Activated CD4-positive, CD25-positive, alpha-beta regulatory T cell treated with anti-CD3 and anti-CD28 coated beads, Interleukin-2, amount 50 U/mL, for 16 hours (primary cell): ENCODE measurements at regions not wholly inside any gene's neighbourhood (a gene's known extent, or its start where the extent isn't known, plus 50 kb on each side); places are given as distances from the start of the nearest gene placed in this dataset.

Experiments
- DNase-seq: peaks from one replicate; pipeline ENCODE4 v3.0.0-alpha.2; 2020; ENCODE audit warnings: low read depth, low spot score

DNA sequence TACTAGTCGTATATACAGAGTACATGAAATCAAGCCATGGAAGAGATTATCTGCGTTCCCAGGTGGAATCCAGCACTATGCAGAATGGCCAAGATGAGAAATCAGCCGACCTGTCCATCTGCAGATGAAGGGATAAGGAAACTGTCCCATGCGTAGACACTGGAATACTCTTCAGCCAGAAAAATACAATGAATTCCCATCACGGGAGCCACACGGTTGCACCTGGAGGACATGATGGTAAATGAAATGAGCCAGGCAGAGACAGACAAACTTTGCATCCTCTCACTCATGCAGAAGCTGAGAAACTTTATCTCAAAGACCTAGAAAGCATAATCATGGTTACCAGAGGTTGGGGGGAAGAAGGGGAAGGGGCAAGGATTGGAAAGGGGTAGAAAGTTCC lies 111.9 kb upstream of the TOP3B start:
- no peak for DNase-seq

DNA sequence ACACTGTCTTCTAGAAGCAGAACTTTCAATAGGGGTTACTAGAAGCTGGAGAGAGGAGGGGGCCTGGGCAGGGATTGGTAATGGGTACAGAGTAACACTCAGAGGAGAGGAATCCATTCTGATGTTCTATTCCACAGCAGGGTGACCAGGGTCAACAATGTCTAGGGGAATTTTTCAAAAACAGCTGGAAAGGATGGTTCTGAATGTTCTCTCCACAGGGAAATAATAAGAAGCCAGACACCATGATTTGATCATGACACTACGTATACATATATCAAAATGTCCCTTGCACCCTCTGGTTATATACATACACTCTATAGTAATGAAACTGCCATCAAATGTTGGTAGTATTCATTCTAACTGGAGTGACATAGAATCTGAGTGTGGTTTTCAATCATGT lies 111.2 kb upstream of the TOP3B start:
- DNase-seq, result no peak

DNA sequence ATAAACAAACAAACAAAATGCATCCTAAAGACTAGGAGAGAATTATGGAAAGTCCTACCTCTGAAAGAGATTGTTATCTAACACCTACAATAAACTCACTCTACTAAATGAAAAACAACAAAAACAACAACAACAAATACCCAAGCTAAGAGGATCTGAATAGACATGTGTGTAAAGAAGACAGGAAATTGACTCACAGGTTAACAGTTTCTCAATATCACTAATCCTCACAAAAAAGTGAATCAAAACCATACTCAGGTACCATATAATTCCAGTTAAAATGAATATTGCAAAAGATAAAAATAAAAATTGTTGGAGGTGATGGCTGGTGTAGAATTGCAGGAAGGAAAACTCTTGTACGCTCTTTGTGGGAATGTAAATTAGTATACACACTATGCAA lies 110.4 kb upstream of the TOP3B start:
- DNase-seq, result no peak

DNA sequence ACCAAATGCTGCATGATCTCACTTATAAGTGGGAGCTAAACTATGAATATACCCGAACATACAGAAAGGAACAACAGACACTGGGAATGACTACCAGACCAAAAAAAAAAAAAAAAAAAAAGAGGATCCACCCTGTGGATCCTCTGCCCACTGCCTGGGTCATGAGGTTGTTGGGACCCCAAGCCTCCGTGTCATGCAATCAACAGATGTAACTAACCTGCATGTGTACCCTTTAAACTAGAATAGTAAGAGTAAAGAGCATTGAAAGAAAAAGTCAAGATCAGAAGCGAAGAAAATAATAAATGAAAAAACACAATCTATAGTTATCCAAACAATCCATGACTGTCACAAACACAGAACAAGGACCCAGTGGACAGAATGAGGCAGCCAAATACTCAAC lies 109.5 kb upstream of the TOP3B start:
- DNase-seq, result no peak

DNA sequence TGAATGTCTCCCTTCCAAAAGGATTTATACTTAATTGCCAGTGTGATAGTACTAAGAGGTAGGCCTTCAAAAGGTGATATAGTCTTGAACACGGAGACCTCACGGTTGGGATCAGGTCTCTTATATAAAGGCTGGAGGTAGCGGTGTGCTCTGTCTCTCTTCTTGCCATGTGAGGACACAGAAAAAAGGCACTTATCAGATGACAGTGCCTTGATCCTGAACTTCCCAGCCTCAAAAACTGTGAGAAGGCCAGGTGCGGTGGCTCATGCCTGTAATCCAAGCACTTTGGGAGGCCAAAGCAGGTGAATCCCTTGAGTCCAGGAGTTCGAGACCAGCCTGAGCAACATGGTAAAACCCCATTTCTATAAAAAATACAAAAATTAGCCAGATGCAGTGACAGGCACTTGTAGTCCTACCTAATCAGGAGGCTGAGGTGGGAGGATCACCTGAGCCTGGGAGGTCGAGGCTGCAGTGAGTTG lies 108.9 kb upstream of the TOP3B start:
- DNase-seq, result no peak

DNA sequence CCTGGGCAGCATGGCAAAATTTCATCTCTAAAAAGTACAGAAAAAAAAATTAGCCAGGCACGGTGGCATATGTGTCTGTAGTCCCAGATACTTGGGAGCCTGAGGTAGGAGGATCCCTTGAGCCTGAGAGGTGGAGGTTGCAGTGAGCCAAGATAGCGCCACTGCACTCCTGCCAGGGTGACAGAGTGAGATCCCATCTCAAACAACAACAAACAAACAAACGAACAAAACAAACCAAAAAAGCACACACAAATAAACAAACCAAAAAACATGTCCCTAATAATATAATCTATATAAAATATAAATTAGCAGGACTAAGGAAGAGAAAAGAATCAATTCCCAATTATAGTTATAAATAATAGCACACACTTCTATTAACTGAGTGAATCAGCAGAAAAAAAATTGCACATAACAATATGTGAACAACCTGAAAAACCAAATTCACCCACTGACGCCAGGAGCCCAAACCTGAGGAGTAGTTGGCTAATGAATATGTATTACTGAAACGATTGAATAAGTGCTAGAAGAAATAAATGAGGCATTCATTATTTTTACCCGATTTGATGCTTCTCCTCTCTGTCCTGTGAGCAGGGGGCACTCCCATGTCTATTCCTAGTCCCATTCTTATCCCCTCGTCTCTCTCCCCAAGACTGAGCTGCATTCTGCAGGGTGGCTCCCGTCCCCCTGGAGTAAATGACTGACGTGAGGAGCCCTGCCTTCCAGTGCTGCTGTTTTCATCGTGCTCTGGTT lies 108.2 kb upstream of the TOP3B start:
- DNase-seq, result no peak

DNA sequence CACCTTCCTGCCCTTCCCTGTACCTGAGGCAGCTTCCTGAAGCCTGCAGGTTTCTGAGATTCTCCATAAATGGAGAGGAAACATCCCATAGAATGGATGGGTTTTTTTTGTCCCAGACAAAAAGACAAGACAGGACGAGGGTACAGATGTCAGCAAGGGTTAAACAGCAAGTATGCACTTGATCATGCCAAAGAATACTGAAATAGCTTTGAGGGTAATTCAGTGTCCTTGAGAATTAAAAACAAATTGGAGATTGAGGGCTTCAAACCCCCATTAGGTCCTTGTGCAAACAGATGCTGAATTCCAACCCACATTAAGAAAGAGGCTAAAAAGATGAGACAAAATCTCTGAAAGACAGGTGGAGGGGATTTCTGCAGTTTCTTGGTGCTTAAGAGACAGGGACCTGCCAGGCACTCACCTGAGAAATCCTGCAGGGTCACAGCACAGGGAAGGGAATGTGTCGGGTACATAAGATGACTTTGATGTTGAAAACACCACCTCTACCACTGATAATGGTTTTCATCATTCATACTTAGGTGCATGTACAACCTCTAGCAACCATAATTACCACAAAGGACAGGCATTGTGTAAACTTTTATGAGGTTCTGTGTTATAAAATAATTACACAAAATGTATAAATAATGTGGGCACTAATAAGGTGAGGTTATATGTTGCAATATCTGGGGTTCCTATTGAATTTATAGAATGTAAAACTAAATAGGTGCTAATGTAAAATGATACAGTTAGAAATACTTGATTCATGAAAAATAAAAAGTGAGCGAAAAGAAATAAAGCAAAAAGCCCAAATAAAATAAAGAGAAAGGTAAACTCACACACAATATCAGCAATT lies 107.1 kb upstream of the TOP3B start:
- no peak for DNase-seq

DNA sequence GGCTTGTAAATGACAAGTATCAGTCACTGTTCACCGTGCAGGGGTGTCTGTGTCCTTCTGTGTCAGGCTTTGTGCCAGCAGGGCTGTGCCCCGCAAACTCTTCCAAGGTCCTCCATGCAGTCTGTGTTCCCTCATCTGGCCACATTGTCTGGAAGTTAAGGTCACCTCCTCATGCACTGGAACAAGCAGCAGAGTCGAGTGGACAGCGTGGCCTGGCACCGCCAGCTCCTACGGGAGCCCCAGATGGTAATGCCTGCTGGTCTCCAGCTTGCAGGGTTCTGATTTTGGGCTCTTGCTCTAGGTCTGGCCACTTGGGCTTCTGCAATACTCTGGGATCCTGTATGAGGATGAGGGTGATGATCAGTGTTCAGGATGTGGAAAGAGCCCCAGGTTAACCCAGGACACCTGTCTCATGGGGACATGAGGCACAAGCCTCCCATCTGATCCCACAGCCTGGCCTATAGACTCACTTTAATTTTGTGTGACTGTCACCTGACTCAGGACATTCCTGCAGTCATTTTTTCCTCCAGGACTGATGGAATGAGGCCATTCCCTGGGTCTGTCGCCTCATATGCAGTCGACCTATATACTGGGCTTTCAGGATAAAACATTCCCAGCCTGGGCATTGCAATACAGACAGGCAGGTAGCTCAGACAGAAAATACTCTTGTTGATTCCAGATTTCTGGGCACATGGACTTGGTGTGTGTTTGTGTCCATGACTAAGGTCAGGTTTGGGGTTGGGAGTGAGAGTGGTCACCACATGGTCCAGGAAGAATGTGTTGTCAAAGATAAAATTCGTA lies 106.3 kb upstream of the TOP3B start:
- DNase-seq, result no peak

DNA sequence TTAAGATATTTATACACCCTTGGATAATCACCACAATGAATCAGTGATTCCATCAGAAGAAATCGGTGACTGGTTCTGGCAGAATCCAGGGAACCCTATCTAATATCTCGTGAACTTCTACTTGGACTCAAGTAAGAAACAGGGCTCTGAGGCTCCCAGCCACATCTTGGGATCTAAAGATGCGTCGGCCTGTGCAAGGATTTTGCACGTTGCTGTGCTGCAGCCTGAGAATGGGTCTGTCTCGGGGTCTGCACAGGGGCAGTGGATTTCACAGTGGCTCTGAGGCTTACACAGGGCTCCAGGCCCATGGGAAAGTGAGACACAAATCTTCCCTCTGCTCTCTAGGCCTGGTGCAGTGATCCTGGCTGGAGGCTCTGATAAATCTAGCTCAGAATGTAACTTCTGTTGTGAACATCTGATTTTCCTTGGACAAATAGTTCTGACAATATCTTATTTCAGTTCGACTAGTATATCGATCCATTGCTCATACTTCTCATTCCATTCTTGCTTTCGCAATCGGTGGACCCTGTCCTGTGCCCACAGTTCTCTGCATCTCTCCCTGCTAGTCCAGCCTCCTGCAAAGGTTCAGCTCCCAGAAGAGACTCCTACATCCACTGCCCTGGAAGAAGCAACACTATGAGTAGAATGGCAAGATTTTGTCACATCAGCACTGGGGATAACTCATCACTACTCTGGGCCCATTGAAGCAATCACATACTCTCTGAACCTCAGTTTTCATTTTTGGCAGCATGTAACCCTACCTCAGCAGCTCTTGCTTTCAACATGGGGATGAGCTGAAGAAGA lies 105.5 kb upstream of the TOP3B start:
- no peak for DNase-seq

DNA sequence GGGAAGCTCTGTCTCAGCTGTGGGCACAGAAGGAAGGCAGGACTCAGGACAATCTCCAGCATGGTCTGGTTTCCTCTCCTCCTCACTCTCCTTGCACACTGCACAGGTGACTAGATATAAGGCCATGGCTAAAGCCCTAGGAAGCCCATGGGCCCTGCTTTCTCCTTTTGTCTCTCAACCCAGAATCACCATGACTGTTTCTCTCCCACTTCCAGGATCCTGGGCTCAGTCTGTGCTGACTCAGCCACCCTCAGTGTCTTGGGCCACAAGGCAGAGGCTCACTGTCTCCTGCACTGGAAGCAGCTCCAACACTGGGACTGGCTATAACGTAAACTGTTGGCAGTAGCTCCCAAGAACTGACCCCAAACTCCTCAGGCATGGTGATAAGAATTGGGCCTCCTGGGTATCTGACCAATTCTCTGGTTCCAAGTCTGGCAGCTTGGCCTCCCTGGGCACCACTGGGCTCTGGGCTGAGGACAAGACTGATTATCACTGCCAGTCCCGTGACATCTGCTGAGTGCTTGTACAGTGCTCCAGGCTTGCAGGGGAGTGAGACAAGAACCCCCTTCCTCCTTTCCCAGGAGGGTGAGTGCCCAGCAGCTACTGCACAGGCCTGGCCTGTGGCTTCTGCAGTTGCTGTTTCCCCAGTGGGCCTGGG lies 104.0 kb upstream of the TOP3B start:
- DNase-seq, result no peak

DNA sequence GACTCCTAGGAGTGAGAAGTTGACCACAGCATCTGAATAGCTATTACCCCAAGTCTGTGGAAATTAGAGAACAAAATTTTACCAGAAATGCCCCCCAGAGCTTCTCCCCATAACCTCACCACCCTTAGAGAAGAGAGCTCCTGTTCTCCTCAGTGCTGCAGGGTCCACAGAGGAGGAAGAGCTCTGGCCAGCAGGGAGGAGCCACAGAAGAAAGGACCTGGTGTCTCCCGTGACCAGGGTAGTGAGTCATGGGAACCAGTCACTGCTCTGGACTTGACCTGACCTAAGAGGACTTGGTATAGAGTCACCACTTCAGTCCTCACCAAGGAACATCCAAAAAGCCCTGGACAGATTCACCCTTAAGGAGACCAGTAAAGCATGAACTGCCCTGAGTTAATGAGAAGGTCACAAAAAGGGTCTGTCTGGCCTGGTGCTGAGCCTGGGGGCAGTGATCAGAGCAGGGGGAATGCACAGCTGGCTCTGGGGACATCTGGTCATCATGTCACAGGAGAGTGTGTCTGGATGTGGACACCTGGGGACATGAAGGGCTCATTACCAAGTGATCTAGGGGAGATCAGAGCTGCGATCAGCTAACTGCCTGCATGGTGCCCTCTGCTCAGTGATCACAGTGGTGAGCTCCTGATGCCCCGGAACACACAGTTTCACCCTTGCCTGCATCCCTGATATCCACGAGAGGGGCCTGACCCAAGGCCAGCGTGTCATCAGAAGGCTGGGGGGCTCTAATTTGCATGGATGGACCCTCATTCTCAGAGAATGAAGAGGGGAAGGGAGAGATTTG lies 103.3 kb upstream of the TOP3B start:
- no peak for DNase-seq

DNA sequence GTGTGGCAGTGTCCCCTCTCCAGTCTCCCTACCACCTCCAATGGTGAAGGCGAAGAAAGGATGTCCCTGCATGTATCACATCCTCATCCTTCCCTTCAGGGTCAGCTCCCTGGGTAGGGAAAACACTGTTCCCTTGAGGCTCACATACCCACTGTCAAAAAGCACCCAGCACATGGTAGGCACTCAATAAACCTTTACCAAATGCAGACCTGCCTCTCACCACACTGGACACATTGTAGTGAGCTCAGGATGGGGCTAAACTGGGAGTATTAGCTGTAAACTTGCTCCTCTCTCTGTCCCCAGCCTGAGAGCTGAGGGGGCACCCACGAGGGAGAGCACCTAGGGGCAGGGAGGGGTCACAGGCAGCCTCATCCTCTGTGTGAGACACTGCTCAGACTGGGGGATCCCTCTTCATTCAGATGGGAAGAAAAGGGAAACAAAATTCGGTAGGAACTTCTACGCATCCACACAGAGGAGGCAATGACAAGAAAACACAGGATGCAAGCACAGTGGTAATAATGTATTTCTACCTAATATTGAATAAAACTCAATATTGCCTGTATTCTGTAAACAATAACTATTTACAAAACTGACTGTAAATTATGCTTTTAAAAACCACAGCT lies 101.6 kb upstream of the TOP3B start:
- no peak for DNase-seq

DNA sequence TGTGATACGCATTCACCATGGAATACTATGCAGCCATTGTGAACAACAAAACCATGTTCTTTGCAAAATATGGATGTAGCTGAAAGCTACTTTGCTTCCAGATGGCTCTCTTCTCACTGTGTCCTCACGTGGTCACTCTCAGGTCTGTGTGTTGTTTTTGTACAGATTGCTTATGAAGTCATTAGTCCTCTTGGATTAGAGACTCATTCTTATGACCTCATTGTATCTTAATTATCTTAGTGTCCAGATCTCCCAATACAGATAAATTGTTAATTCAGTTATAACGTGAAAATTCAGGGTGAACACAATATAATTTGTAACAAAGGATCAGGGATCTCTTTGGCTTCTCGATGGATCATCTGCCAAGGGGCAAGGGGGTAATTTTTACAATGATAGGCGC lies 100.4 kb upstream of the TOP3B start:
- DNase-seq, result no peak

DNA sequence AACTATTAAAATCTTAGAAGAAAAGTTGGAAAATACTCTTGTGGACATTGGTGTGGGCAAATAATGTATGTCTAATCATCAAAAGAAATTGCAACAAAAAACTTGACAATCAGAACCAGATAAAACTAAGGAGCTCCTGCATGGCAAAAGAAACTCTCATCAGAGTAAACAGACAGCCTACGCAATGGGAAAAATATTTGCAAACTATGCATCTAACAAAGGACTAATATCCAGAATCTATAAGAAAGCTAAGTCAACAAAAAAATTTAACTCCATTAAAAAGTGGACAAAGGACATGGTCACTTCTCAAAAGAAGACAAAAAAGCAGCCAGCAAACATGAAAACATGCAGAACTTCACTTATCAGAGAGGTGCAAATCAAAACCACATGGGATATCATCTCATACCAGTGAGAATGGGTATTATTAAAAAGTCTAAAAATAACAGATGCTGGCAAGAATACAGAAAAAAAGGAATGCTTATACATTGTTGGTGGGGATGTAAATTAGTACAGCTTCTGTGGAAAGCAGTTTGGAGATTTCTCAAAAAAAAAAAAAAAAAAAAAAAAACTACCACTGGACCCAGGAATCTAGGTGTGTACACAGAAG lies 99.7 kb upstream of the TOP3B start:
- no peak for DNase-seq

DNA sequence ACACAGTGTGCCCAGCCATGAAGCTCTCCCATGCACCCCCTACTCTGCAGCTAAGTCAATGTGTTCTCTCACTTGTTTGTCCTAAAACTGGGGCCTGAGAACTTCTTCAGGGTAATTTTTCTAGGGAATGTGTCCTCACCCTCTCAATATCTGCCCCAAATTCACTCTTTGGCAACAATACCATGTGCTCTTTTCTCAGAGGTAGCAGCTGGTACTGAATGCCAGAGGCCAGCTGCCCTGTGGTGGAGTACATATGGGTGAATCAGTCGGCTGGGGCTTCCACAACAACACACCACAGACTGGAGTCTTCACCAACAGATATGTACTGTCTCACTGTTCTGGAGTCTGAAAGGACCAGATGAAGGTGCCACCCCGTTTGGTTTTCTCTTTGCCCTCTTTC lies 97.7 kb upstream of the TOP3B start:
- DNase-seq, result no peak

DNA sequence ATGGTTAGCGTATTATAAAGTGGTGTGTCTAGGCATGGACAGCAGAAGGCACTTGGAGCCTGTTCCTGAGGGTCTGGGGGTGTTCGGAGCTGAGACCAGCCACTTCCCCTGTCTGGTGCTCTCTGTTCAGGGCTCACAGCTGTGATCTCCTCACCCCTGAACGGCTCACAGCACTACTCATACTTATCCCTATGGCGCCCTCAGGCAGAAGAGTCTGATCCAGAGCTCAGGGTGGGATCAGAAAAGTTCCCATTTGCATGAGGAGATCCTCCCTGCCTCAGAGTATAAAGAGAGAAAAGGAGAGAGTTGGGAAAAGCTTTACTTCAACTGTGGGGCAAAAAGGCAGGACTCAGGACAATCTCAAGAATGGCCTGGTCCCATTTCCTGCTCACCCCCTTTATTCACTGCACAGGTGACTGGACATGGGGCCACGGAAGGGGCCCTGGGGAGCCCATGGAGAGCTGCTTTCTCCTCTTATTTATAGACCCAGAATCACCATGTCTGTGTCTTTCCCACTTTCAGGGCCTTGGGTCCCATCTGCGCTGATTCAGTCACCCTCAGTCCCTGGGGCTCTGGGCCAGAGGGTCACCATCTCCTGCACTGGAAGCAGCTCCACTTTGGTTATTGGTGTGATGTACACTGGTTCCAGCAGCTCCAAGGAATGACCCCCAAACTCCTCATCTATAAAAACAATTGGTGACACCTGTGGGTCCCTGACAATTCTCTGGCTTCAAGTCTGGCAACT lies 97.0 kb upstream of the TOP3B start:
- DNase-seq, result no peak

DNA sequence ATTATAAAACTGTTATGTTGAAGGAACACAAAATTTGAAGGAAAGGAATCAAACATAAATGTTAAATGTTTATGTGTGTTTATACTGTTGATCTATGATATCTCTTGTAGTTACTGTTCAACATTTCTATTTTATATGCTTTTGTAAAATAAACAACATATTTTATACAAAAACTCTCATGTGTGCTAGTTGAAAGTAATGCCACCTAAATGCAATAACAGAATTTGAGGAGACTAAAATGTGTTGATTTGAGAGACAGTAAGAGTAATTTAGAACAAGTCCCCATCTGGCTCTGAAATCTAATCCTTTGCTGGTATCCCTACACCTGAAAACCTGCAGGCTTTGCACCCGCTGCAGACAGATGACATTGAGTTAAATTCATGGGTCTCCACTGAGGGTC lies 95.7 kb upstream of the TOP3B start:
- no peak for DNase-seq

DNA sequence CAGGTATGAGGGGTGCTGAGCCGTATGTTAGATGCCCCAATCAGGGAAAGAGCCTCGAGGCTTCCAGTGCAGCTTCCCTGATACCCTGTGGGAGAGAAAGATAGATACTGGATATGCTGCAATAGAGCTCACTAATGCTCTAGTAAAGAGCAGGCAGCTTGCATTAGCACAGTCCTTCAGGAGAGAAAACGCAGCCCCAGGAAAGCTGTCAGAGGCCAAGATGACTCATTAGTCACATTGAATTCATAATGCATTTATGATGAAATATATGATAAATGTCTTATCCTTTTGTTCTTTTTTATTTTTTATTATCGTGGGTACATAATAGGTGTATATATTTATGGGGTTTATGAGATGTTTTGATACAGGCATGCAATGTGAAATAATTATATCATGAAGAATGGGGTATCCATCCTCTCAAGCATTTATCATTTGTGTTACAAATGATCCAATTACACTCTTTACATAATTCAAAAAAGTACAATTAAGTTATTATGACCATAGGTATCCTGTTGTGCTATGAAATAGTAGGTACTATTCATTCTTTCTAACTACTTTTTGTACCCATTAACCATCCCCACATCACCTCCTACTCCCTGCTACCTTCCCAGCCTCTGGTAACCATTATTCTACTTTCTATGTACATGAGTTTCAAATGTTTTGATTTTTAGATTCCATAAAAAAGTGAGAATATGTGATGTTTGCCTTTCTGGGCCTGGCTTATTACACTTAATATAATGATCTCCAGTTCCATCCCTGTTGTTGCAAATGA lies 94.5 kb upstream of the TOP3B start:
- no peak for DNase-seq
